ENCODE measurements at regions not wholly inside any gene's neighbourhood (a gene's known extent, or its start where the extent isn't known, plus 50 kb on each side); places are given as distances from the start of the nearest gene placed in this dataset.
"Not testable (repeated sequence)": the region's sequence is repeated elsewhere in the genome, so short reads cannot be mapped to it uniquely, and the experiment has no call there.

DNA sequence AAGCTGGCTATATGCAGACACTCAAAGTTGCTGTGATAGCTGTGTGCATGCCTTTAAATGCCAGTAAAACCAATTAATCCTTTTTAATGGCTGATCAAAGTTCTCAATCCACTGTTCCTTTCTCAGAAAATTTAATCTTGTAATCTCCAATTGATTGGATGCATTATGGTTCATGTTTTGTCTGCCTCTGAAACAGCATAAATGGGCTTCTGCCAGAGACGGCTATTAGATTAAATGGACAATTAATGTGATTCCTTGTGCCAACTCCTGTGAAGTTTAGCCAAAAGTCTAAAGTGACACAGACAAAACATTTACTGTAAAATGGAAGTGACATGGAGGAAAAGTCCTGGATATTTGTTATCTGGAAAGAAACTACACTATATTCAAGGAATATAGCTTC lies 952.5 kb upstream of the FAT3 start:
- Mint-ChIP-seq H3K27me3 (ENCODE audit: low read depth) (no peaks in the 10 kb centered on the region), H3K36me3 (ENCODE audit: insufficient read depth in 2 of 2) (peaks cover 1 to 2% of the 10 kb centered on the region in 2 donors), H3K9me3 (peaks cover 3 to 12% of the 10 kb centered on the region in 2 donors), H3K27ac (no peak overlapping the region), H3K4me1 (ENCODE audit: low read depth) (no peaks in the 10 kb centered on the region), H3K4me3 (no peak overlapping the region)
- DNase-seq (no peak), ATAC-seq (replicated peaks in 1 of 2) (no peak)

GRCh38 chr11:91268512-91269295 lies 955.9 kb upstream of the FAT3 start:
- H3K27me3 Mint-ChIP-seq (ENCODE audit: low read depth); H3K27ac Mint-ChIP-seq; H3K4me1 Mint-ChIP-seq (ENCODE audit: low read depth); ATAC-seq (replicated peaks in 1 of 2); DNase-seq; H3K4me3 Mint-ChIP-seq; H3K36me3 Mint-ChIP-seq (ENCODE audit: insufficient read depth in 2 of 2): not testable (repeated sequence)
- H3K9me3 Mint-ChIP-seq: peaks cover 3 to 13% of the 10 kb centered on the region in 2 donors

- Mint-ChIP-seq H3K4me1 (ENCODE audit: low read depth) (no peaks in the 10 kb centered on the region), H3K4me3 (no peak overlapping the region), H3K9me3 (peaks cover 6 to 11% of the 10 kb centered on the region in 2 donors), H3K27me3 (ENCODE audit: low read depth) (no peaks in the 10 kb centered on the region), H3K27ac (no peak overlapping the region), H3K36me3 (ENCODE audit: insufficient read depth in 2 of 2) (peaks cover 1 to 2% of the 10 kb centered on the region in 2 donors)
- ATAC-seq (replicated peaks in 1 of 2) (no peak), DNase-seq (no peak)
These were observed 958.7 kb upstream of the FAT3 start for GRCh38 chr11:91265946-91266345.

- Mint-ChIP-seq H3K9me3 (peaks cover 4 to 7% of the 10 kb centered on the region in 2 donors), H3K4me1 (ENCODE audit: low read depth) (no peaks in the 10 kb centered on the region), H3K27me3 (ENCODE audit: low read depth) (no peaks in the 10 kb centered on the region), H3K27ac (no peak overlapping the region), H3K4me3 (no peak overlapping the region), H3K36me3 (ENCODE audit: insufficient read depth in 2 of 2) (no peaks in the 10 kb centered on the region)
- DNase-seq (no peak), ATAC-seq (replicated peaks in 1 of 2) (no peak)
These were observed 960.1 kb upstream of the FAT3 start for GRCh38 chr11:91264481-91264880.

DNA sequence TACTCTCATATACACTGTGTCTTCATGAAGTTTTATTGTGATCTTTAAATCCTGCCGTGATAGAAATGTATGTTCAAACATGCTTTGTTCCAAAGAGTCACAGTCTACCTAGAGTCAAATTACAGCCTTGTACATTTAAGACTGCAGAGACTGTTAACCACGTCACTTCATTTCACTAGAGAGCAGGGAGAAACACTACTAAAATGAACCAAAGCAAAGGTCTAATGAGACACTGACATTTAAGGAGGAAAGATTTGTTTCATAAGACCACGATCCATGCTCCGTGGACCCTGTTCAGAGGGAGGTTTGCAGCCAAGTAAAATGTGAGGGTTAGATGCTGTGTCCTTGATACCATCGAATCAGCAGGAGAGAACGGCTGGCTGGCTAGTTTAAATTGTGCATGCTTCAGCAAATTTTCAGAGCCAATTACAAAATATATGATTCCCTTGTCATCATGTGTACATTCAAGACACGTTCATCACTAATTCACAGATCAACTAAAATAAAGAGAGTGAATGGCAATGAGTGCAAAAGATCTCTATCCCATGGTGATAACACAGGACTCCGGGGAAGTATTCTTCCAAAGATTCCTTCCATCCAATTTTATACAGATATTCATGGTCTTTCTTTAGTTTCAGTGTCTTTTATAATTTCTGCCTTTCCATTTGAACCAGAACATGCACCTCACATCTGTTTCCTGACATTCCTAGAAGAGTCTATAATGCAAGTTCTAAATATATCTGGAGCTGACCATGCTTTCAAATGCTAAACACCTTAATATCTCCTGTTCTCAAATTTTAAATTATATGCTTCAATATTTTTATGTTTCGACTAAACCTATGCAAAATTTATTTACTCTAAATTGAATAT lies 960.9 kb upstream of the FAT3 start:
- ATAC-seq (replicated peaks in 1 of 2): no peak
- Mint-ChIP-seq H3K27me3 (ENCODE audit: low read depth) (no peaks in the 10 kb centered on the region), H3K9me3 (peaks cover 4 to 7% of the 10 kb centered on the region in 2 donors), H3K4me3 (no peak overlapping the region), H3K4me1 (ENCODE audit: low read depth) (no peaks in the 10 kb centered on the region), H3K27ac (no peak overlapping the region), H3K36me3 (ENCODE audit: insufficient read depth in 2 of 2) (no peaks in the 10 kb centered on the region)
- no peak for DNase-seq

GRCh38 chr11:91261513-91261912 lies 963.1 kb upstream of the FAT3 start:
- Mint-ChIP-seq H3K9me3 (peaks cover 5 to 7% of the 10 kb centered on the region in 2 donors), H3K36me3 (ENCODE audit: insufficient read depth in 2 of 2) (no peaks in the 10 kb centered on the region), H3K27me3 (ENCODE audit: low read depth) (no peaks in the 10 kb centered on the region), H3K4me1 (ENCODE audit: low read depth) (no peaks in the 10 kb centered on the region), H3K27ac (no peak overlapping the region), H3K4me3 (no peak overlapping the region)
- ATAC-seq (replicated peaks in 1 of 2) (no peak), DNase-seq (no peak)

- H3K4me3 Mint-ChIP-seq: no peak overlapping the region
- ATAC-seq (replicated peaks in 1 of 2): no peak
- no peaks in the 10 kb centered on the region for H3K4me1 Mint-ChIP-seq (ENCODE audit: low read depth)
- H3K27ac Mint-ChIP-seq: no peak overlapping the region
- no peaks in the 10 kb centered on the region for H3K36me3 Mint-ChIP-seq (ENCODE audit: insufficient read depth in 2 of 2)
- no peaks in the 10 kb centered on the region for H3K27me3 Mint-ChIP-seq (ENCODE audit: low read depth)
- DNase-seq: no peak
- peaks cover 5 to 7% of the 10 kb centered on the region in 2 donors for H3K9me3 Mint-ChIP-seq
These were observed 965.7 kb upstream of the FAT3 start for GRCh38 chr11:91258876-91259275.

GRCh38 chr11:91257667-91258066 lies 967.0 kb upstream of the FAT3 start:
- ATAC-seq (replicated peaks in 1 of 2): no peak
- no peaks in the 10 kb centered on the region for H3K27me3 Mint-ChIP-seq (ENCODE audit: low read depth)
- H3K4me3 Mint-ChIP-seq: no peak overlapping the region
- no peaks in the 10 kb centered on the region for H3K36me3 Mint-ChIP-seq (ENCODE audit: insufficient read depth in 2 of 2)
- no peak overlapping the region for H3K27ac Mint-ChIP-seq
- peaks cover 9 to 11% of the 10 kb centered on the region in 2 donors for H3K9me3 Mint-ChIP-seq
- no peaks in the 10 kb centered on the region for H3K4me1 Mint-ChIP-seq (ENCODE audit: low read depth)
- no peak for DNase-seq

- H3K4me3 Mint-ChIP-seq: no peak overlapping the region
- peak; percentile 1 to 6 for DNase-seq
- no peaks in the 10 kb centered on the region for H3K27me3 Mint-ChIP-seq (ENCODE audit: low read depth)
- H3K9me3 Mint-ChIP-seq: peaks cover 4 to 6% of the 10 kb centered on the region in 2 donors
- ATAC-seq (replicated peaks in 1 of 2): no peak
- H3K36me3 Mint-ChIP-seq (ENCODE audit: insufficient read depth in 2 of 2): no peaks in the 10 kb centered on the region
- no peak overlapping the region for H3K27ac Mint-ChIP-seq
- no peaks in the 10 kb centered on the region for H3K4me1 Mint-ChIP-seq (ENCODE audit: low read depth)
These were observed 976.3 kb upstream of the FAT3 start for GRCh38 chr11:91248199-91248807.

DNA sequence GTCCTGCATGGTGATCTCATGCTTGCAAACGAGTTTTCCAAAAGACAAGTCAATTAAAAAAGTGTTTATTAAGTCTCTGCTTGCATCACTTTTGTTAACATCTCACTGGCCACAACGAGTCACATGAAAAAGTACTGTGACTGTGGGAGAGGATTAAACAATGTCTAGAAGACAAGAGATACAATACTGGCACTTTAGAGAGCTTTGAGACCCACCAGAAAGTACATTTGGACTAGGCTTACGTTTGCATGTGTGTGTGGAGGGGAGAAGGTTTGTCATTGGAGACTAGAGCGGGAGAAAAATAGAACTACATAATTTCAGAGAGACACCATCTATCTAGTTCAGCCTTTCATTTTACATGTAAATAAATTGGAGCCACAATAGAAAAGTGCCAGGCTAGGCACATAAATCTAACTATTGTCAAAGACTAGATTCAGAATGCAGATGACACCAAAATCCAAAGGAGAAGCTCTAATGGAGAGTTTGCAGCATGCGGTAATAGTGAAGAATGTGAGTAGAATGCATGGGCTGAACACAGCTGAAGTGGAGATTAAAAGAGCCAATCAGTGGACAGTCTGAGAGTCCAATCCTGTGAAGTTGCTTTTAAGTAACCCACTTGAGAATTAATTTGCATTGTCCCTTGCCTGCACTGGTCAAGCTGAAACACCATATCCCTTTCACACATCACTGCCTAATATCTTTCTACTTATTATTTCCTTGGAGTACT lies 977.4 kb upstream of the FAT3 start:
- no peaks in the 10 kb centered on the region for H3K4me1 Mint-ChIP-seq (ENCODE audit: low read depth)
- no peak overlapping the region for H3K27ac Mint-ChIP-seq
- DNase-seq (no peak), ATAC-seq (replicated peaks in 1 of 2) (no peak)
- no peaks in the 10 kb centered on the region for H3K36me3 Mint-ChIP-seq (ENCODE audit: insufficient read depth in 2 of 2)
- H3K4me3 Mint-ChIP-seq: no peak overlapping the region
- no peaks in the 10 kb centered on the region for H3K27me3 Mint-ChIP-seq (ENCODE audit: low read depth)
- no peaks in the 10 kb centered on the region for H3K9me3 Mint-ChIP-seq

DNA sequence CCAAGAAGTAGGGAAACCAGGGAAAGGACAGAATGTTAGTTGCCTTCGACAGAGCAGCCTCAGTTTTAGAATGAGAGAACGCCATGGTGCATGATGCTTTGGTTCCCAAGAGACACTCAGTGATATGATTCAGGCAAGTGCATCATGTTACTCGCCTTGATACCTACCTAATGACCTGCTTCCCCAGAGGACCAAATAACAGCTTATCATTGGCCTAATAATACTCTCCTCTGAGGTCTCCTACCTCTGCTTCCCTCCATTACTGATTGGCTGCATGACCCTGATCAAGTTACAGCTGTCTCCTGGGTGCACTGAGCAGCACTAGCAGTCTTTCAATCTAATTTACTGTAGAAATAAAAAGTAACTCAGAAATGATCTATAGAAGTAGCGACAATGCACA lies 979.7 kb upstream of the FAT3 start:
- no peak overlapping the region for H3K27ac Mint-ChIP-seq
- no peaks in the 10 kb centered on the region for H3K4me1 Mint-ChIP-seq (ENCODE audit: low read depth)
- no peaks in the 10 kb centered on the region for H3K36me3 Mint-ChIP-seq (ENCODE audit: insufficient read depth in 2 of 2)
- DNase-seq (no peak), ATAC-seq (replicated peaks in 1 of 2) (no peak)
- no peaks in the 10 kb centered on the region for H3K27me3 Mint-ChIP-seq (ENCODE audit: low read depth)
- H3K9me3 Mint-ChIP-seq: no peaks in the 10 kb centered on the region
- H3K4me3 Mint-ChIP-seq: no peak overlapping the region

DNA sequence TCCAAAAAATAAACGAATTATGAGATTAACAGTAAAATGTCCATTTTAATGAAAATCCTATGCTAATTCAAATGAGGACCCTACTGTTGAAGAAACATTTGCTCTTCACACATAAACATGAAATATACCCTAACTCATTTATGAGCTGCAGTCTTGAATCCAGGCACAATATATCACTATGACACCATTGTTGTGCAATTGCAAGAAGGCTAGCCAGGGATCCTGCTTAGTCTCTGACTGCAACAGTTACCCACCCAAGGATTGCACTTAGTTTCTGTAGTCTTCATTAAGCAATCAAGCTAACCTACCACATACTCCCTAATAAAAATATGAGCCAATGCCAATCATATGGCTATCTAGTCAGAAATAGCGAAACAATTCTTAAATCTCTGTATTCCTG lies 981.0 kb upstream of the FAT3 start:
- DNase-seq: no peak
- Mint-ChIP-seq H3K27me3 (ENCODE audit: low read depth) (no peaks in the 10 kb centered on the region), H3K4me3 (no peak overlapping the region), H3K4me1 (ENCODE audit: low read depth) (no peaks in the 10 kb centered on the region), H3K36me3 (ENCODE audit: insufficient read depth in 2 of 2) (no peaks in the 10 kb centered on the region), H3K9me3 (no peaks in the 10 kb centered on the region), H3K27ac (no peak overlapping the region)
- no peak for ATAC-seq (replicated peaks in 1 of 2)

GRCh38 chr11:91243051-91243450 lies 981.6 kb upstream of the FAT3 start:
- no peak overlapping the region for H3K27ac Mint-ChIP-seq
- H3K4me3 Mint-ChIP-seq: no peak overlapping the region
- DNase-seq: no peak
- H3K27me3 Mint-ChIP-seq (ENCODE audit: low read depth): no peaks in the 10 kb centered on the region
- peaks cover 0 to 3% of the 10 kb centered on the region in 2 donors for H3K9me3 Mint-ChIP-seq
- H3K4me1 Mint-ChIP-seq (ENCODE audit: low read depth): no peaks in the 10 kb centered on the region
- no peaks in the 10 kb centered on the region for H3K36me3 Mint-ChIP-seq (ENCODE audit: insufficient read depth in 2 of 2)
- ATAC-seq (replicated peaks in 1 of 2): no peak

Data from activated T-cell treated with anti-CD3 and anti-CD28 coated beads, Interleukin-2, amount 50 U/mL, for 72 hours (primary cell).